Ureter (tissue), 1 donor: ENCODE measurements at regions not wholly inside any gene's neighbourhood (a gene's known extent, or its start where the extent isn't known, plus 50 kb on each side); places are given as distances from the start of the nearest gene placed in this dataset.
A peak's percentile ranks its signal among the peaks of the same experiment; 100 is the strongest.

Source experiments
- DNase-seq: peaks from one replicate; pipeline ENCODE4 v3.0.0-alpha.2; 2020; ENCODE audit warnings: low spot score
- donor health status: DM: yes; HTN: yes; CAD: no.

- no peak for DNase-seq
These were observed 294.0 kb upstream of the AKR1E2 start for GRCh38 chr10:4532011-4532410.

GRCh38 chr10:4529266-4529665 lies 296.7 kb upstream of the AKR1E2 start:
- no peak for DNase-seq

GRCh38 chr10:4527281-4527970 lies 298.6 kb upstream of the AKR1E2 start:
- no peak for DNase-seq

GRCh38 chr10:4526311-4526731 lies 299.7 kb upstream of the AKR1E2 start:
- DNase-seq, result no peak

- DNase-seq, result no peak
These were observed 300.9 kb upstream of the AKR1E2 start for GRCh38 chr10:4525103-4525502.

DNA sequence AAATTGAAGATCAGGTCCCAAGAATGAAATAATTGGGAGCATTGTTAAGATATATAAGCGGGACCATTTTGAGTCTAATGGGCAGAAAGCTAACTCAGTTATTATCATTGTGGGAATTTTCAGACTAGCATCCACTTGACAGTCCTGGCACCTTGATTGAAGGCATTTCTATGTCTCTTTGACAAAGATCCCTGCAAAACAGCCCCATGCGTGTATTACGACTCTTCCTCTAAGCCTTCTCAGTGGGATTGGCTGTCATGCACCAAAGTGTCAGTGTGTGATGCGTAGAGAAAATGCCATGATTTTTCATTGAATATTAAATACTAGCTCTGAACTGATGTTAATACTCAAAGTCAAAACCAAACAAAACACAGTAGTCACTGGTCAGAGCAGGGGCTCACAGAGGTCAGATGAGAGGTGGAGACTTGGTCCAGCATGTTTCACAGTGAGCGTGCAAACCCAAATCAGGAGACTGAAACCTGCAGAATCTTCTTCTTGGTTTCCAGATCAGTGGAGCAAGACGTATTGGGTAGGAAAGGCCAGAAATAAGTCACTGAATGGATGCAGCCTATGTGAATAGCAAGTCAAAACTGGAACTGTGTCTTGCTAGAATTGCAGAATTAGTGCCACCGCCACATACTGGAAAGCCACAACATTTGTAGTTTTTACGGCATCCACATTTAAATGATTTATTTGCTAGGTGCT lies 303.6 kb upstream of the AKR1E2 start:
- no peak for DNase-seq

GRCh38 chr10:4519658-4520402 lies 306.2 kb upstream of the AKR1E2 start:
- no peak for DNase-seq

- DNase-seq, result no peak
These were observed 308.3 kb upstream of the AKR1E2 start for GRCh38 chr10:4517746-4518145.

GRCh38 chr10:4515721-4516120 lies 310.3 kb upstream of the AKR1E2 start:
- no peak for DNase-seq

- peak; percentile 52 for DNase-seq
These were observed 311.4 kb upstream of the AKR1E2 start for GRCh38 chr10:4514445-4515108.

DNA sequence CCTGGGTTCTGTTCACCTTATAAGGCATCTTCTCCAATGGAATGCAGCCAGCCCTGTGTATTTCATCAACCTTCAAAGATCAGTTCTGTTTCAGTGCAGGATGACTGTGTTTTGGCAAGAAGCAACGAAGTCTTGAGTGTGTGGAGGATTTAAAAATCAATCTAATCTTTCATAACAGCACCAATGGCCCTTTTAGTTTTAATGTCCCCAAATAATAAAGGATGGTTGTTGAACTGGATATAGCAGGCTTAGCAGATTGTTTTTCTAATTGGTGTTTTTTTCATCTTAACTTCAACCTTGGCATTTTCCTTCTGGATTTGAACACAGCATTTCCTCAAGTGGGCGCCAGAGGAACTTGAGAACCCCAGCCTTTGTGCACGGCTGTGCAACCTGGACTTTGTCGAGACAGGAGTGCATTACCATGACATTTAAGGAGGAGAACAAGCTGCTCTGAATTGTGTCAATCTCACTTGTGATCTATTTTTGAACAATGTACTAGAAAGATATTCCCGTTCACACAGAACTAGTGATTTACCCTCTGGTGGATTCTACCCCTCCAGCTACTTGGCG lies 313.3 kb upstream of the AKR1E2 start:
- DNase-seq, result peak; percentile 57

DNA sequence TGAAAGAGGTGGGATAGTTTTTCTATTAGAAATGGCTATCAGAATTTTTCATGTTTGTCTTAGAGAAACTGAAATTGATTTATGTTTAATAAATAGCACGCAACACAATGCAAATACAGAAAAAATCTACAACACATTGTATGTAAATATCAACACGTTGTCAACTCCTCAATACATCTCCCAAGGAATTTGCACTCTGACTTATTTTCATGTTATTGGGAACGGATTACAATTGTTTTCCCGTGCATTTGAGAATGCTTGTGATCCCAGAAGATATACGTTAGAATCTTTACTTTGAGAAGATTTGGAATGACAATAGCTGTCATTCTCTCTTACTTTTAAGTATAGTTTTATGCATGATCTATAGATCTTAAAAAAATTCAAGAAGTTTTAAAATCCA lies 313.8 kb upstream of the AKR1E2 start:
- DNase-seq, result no peak

GRCh38 chr10:4511509-4511908 lies 314.5 kb upstream of the AKR1E2 start:
- DNase-seq, result no peak

DNA sequence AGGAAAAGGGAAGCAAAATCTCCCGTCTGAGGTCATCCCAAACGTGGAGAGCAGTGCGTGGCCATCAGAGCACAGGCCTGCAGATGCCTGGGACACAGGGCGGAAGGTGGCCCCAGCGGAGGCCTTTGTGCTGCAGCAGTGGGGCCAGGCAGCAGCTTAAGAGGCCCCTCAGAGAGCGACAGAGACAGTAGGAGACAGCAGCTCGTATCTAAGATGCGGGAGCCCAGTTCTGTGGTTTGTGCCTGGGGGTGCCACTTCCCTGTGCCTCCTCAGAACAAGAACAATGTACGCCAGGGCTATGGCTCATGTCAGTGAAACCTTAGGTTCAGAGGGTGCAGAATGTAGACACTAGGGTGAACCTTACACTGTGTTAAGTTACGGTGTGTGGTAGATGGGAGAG lies 316.6 kb upstream of the AKR1E2 start:
- DNase-seq, result no peak

- no peak for DNase-seq
These were observed 319.9 kb upstream of the AKR1E2 start for GRCh38 chr10:4506095-4506494.

DNA sequence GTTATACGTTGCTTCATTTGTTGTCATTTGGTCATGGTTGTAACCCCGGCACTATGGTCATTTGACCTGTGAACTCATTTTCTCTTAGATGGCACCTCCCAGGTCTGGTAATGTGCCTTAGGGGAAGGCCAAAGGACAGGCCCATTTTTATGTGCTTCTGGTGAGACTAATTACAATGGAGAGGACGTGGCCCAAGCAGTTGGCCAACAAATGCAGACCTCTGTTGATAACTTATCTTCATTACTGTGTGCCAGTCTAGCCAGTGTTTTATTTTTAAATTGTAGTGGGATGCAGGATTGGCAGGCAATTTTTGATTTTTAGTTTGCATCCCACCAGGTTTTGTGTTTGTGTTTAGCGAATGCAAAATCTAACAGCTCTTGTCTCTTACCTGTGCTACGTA lies 321.5 kb upstream of the AKR1E2 start:
- no peak for DNase-seq

DNA sequence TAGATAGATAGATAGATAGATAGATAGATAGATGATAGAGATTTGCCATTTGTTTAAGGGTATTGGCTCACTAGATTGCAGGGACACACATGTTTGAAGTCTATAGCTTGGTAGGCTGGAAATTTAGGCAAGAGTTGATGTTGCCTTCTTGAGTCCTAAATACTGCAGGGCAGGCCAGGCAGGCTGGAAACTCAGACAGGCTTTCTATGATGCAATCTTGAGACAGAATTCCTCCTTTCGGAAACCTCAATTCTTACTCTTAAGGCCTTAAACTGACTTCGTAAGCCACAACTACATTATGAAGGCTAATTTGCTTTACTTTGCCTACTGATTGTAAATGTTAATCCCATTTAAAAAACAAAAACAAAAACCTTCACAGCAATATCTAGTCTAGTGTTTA lies 322.9 kb upstream of the AKR1E2 start:
- no peak for DNase-seq

DNA sequence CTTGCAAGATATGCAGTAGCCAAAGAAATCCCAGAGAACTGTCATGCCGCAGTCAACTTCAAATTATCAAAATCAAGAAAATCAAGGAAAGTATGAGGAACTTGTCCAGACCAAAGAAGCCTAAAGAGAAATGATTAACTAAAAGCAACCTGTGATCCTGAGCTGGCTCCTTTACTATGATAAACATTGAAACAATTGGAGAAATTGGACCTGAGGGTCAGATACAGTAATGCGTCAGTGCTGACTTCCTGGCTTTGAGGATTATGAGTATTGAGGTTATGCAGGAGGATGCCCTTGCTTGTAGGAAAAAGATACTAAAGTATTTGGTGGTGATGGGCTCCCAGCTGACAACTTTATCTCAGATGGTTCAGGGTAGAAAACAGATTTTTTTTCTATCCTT lies 324.7 kb upstream of the AKR1E2 start:
- no peak for DNase-seq

GRCh38 chr10:4498711-4499251 lies 327.2 kb upstream of the AKR1E2 start:
- no peak for DNase-seq

DNA sequence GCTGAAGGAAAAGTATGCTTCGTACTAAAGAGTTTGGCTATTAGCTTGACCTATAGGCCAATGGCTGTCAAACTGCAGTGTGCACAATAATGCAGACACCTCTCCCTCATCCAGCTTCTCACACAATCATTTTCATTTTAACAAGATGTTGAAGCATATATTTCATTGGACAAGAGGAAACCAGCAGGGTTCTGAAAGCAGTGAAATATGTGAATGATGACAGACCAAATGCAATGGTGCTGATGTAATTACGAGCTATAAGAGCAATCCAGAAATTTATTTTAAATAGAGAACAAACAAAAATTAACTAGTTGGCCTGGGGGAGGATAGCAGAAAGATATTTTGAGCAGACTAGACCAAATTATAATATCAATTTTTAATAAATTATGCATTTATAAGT lies 331.5 kb upstream of the AKR1E2 start:
- no peak for DNase-seq

DNA sequence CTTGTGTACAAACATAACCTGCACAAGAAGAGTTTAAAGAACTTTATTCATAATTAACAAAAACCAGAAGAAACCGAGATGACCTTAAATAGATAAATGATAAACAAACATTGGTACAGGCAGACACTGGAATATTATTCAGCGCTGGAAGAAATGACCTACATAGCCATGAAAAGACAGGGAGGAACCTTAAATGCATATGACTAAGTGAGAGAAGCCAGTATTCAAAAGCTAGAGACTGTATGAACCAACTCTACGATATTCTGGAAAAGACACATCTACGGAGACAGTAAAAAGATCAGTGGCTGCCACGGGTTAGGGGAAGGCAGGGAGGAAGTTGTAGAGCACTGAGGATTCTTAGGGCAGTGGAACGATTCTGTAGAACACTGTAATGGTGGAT lies 333.8 kb upstream of the AKR1E2 start:
- no peak for DNase-seq

DNA sequence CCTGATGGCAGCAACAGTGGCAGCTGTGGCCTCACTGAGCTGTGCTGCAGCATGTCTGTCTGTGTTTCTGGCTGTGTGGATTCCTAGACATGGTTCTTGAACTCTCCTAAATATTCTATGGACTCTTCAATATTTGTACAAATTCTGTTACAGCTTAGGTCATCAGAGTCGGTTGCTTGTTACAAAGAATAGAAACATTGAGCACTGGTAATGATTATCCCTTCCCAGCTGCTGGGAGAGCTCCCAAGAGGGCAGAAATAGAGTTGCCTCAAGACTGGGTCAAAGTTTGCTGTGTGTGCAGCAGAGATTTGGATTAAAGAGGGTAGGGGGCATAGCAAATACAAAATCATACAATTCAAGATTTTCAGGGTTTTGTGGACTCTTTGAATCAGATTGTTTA lies 337.1 kb upstream of the AKR1E2 start:
- DNase-seq, result no peak
